ENCODE measurements at regions not wholly inside any gene's neighbourhood (a gene's known extent, or its start where the extent isn't known, plus 50 kb on each side); places are given as distances from the start of the nearest gene placed in this dataset.

DNA sequence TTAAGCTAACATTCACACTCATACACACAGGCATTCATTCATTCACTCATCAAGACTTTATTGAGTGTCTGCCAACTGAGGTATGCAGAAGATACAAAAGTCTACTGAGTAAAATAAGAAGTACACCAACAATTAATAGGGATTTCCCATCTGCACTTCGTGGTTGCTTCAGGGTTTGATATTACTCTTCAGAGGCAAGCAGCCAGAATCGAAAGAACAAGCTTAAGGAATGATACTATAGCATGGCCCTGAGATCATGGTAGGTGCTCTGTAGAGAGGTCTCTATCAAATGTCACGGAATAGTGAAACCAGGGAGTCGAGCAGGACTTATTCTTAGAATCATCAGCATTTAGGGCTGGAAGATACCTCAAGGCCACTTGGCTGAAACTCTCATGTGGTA is 135.4 kb downstream of the NRN1 start:
- H4K20me1 ChIP-seq, result no peaks in the 10 kb centered on the region
- no peaks in the 10 kb centered on the region for H3K27me3 ChIP-seq
- TF ChIP-seq Cebpa-rat (IDR thresholded peaks at IDR 0.05), result no peak
- no peaks in the 10 kb centered on the region for H3K36me3 ChIP-seq
- no peak overlapping the region for H3K9ac ChIP-seq
- H3K4me2 ChIP-seq, result no peak overlapping the region
- no peak overlapping the region for H3K4me3 ChIP-seq
- peaks cover 16% of the 10 kb centered on the region for H3K9me3 ChIP-seq
- peaks cover 20% of the 10 kb centered on the region for H3K4me1 ChIP-seq
- H3K27ac ChIP-seq, result no peak overlapping the region

DNA sequence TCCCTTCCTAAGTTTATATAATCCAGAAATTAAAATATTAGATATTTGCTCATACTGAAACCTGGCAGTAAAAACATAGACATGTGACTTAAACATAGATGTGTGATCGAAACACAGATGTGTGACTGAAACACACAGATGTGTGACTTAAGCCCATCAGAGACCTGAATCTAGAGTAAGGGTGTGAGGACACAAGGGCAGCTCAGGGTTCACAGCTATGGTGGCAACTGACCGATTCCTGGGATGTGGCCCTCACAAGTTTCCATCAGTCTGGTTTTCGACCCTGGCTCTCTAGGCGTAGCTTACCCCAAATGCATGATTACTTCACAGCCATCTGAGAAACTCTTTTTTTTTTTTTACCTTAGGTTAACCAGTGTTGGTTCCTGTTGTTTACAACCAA is 137.0 kb downstream of the NRN1 start:
- Histone ChIP-seq H3K4me3 (no peak overlapping the region), H4K20me1 (no peaks in the 10 kb centered on the region), H3K4me2 (peak overlapping the region; percentile 32), H3K27me3 (no peaks in the 10 kb centered on the region), H3K4me1 (peaks cover 34% of the 10 kb centered on the region), H3K9me3 (peaks cover 17% of the 10 kb centered on the region), H3K36me3 (no peaks in the 10 kb centered on the region), H3K27ac (no peak overlapping the region), H3K9ac (no peak overlapping the region)
- no peak for TF ChIP-seq Cebpa-rat (IDR thresholded peaks at IDR 0.05)

DNA sequence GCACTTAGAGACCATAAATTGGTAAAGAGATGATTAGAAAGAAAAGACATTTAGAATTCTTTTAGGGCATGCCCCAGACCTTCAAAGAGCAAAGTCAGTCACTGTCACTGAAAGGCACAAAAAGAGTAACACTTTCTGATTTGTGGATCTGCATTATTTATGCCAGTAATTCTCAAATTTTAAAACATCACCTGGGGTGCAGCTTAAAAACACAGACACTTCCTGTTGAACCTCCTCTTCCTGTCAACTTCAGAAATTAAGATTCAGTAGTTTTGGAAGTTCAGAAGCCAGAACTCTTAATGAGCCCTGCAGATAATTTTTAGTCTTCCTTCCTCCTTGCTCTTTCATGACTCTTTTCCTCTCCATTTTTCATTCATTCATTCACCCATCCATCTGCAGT is 137.5 kb downstream of the NRN1 start:
- no peak overlapping the region for H3K4me3 ChIP-seq
- peaks cover 21% of the 10 kb centered on the region for H3K9me3 ChIP-seq
- TF ChIP-seq Cebpa-rat (IDR thresholded peaks at IDR 0.05), result no peak
- H3K27ac ChIP-seq, result no peak overlapping the region
- peaks cover 32% of the 10 kb centered on the region for H3K4me1 ChIP-seq
- no peak overlapping the region for H3K9ac ChIP-seq
- H3K27me3 ChIP-seq, result no peaks in the 10 kb centered on the region
- peak overlapping the region; percentile 32 for H3K4me2 ChIP-seq
- H3K36me3 ChIP-seq, result no peaks in the 10 kb centered on the region
- no peaks in the 10 kb centered on the region for H4K20me1 ChIP-seq

DNA sequence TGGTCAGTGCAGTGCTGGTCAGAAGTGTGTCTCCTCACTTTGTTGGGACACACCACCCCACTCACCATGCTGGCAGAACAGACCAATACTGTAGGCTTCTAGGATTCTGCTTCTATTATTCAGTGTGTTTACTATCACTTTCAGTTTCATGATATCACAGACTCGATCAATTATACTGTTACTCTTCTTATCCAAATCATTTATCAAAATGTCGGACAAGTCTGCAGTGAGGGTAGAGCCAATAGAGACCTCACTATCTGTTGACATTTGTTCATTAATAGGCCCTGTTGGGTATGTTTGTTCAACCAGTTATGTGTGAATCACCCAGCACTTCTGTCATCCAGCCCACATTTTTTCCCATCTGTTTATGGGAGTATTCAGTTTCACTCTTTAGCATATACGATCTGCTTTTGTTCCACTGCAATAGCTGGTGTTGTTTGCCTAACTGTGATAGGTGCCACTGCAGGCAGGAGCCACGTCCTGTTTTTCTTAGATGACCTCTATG is 140.1 kb downstream of the NRN1 start:
- no peak overlapping the region for H3K9ac ChIP-seq
- H3K27ac ChIP-seq, result peak overlapping the region; percentile 33; the same call in 1 of the 2 replicates
- no peak for TF ChIP-seq Cebpa-rat (IDR thresholded peaks at IDR 0.05)

DNA sequence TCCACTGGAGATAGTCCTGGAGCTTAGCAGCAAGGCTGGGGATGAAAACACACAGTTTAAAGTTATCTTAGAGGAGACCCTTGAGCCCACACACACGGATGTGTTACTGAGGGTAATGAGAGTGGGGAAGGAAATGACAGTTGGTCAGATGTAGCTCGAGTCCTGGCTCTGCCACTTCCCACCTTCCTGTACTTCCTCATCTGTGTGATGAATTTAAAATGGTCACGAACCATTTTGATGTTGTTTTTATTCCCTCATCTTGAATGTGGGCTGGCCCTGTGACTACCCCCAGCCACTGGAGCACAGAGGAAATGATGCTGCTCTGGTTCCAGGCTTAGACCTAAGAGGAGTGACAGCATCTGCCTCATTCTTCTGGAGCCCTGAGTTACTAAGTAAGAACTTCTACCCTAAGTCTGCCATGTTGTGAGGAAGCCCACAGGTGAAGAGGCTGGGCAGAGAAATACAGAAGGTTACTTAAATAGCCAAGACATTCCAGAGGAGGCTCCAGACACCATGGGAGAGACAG is 141.2 kb downstream of the NRN1 start:
- H3K27ac ChIP-seq, result peak overlapping the region; percentile 50
- H3K4me2 ChIP-seq, result peak overlapping the region; percentile 51
- H3K36me3 ChIP-seq, result no peaks in the 10 kb centered on the region
- H3K9ac ChIP-seq, result no peak overlapping the region
- peaks cover 14% of the 10 kb centered on the region for H3K9me3 ChIP-seq
- H3K27me3 ChIP-seq, result no peaks in the 10 kb centered on the region
- H4K20me1 ChIP-seq, result no peaks in the 10 kb centered on the region
- no peak overlapping the region; the same call in 1 of the 2 replicates for H3K4me3 ChIP-seq
- peaks cover 29% of the 10 kb centered on the region for H3K4me1 ChIP-seq
- no peak for TF ChIP-seq Cebpa-rat (IDR thresholded peaks at IDR 0.05)

More for the DNA sequence above, 140.1 kb downstream of the NRN1 start:
- H3K4me1 ChIP-seq, result peaks cover 29% of the 10 kb centered on the region
- peaks cover 20% of the 10 kb centered on the region for H3K9me3 ChIP-seq
- H3K36me3 ChIP-seq, result no peaks in the 10 kb centered on the region
- peak overlapping the region; percentile 9; the same call in 1 of the 2 replicates for H3K4me3 ChIP-seq
- H3K27me3 ChIP-seq, result no peaks in the 10 kb centered on the region
- H3K4me2 ChIP-seq, result peak overlapping the region; percentile 51
- H4K20me1 ChIP-seq, result no peaks in the 10 kb centered on the region

DNA sequence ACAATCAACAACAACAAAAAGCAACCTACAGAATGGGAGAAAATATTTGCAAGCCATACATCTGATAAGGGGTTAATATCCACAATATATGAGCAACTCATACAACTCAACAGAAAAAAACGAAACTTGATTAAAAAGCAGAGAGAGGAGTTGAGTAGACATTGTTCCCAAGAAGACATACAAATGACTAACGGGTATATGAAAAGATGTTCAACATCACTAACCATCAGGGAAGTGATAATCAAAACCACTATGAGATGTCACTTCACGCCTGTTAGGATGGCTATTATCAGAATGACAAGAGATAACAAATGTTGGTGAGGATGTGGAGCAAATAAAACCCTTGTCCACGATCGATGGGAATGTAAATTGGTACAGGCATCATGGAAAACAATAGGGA is 145.9 kb downstream of the NRN1 start:
- no peak for TF ChIP-seq Cebpa-rat (IDR thresholded peaks at IDR 0.05)
- Histone ChIP-seq H4K20me1 (no peaks in the 10 kb centered on the region), H3K9ac (no peak overlapping the region), H3K27ac (no peak overlapping the region), H3K4me1 (peaks cover 18% of the 10 kb centered on the region), H3K9me3 (peaks cover 18% of the 10 kb centered on the region), H3K27me3 (no peaks in the 10 kb centered on the region), H3K36me3 (no peaks in the 10 kb centered on the region), H3K4me3 (no peak overlapping the region), H3K4me2 (no peak overlapping the region)

DNA sequence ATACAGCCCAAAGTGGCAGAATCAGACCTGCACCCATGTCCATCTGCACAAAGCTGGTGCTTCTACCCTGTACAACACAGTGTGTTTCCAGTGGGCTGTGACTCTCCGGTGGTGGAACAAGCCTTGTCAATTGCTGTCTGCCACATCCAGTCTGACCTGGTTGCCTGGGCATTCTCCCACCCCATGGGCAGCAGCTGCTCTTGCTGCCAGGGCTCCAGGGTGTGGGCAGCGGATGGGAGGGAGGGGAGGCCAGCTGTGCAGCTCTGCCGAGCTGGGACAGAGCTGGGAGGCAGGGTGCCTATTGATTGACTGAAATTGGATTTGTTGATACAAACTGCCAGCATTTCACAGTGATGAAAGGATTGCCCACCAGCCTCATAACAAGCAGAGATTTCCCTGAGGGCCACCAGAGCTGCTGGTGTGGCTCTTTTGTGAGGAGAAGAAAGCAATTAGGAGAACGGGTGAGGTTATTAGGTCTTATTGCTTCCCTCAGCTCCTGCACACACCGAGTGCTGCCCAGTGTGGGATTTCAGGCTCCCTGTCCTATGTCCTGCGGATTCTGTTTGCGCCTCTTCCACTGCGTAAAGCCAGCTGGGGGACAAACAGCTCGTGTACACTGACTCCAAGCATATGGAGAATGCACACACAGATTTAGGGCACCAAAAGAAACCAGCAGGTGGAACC is 150.8 kb downstream of the NRN1 start:
- no peak for TF ChIP-seq Cebpa-rat (IDR thresholded peaks at IDR 0.05)
- peak overlapping the region; percentile 14; the same call in 1 of the 2 replicates for H3K4me2 ChIP-seq

DNA sequence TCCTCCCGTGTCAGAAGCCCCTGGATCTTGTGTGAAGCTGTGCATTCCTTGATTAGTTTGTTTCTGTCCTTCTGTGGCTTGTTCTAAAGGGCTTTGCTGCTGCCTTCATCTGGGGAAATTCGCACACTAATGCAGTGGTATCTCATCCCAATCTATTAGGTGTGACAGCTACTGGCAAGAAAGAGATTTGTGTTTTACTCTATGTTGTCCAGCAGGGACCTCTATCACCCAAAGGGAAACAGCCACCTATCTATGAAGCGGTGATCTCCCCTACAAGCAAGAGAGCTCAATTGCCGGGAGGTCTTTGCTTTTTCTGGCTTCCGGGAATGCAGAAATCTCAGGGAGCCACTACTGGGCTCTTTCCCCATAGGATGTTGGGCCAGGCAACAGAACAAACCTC is 151.8 kb downstream of the NRN1 start:
- no peaks in the 10 kb centered on the region for H3K36me3 ChIP-seq
- H4K20me1 ChIP-seq, result no peaks in the 10 kb centered on the region
- no peak overlapping the region for H3K4me2 ChIP-seq
- no peaks in the 10 kb centered on the region for H3K27me3 ChIP-seq
- no peak overlapping the region for H3K27ac ChIP-seq
- peaks cover 10% of the 10 kb centered on the region for H3K4me1 ChIP-seq
- H3K4me3 ChIP-seq, result no peak overlapping the region
- TF ChIP-seq Cebpa-rat (IDR thresholded peaks at IDR 0.05), result no peak
- no peak overlapping the region for H3K9ac ChIP-seq
- 0 out of 2 replicates have a peak, but pooled peaks cover 13% of the 10 kb centered on the region for H3K9me3 ChIP-seq

More for the DNA sequence above, 150.8 kb downstream of the NRN1 start:
- H3K4me3 ChIP-seq, result no peak overlapping the region
- no peak overlapping the region for H3K9ac ChIP-seq
- H3K36me3 ChIP-seq, result no peaks in the 10 kb centered on the region
- 0 out of 2 replicates have a peak, but pooled peaks cover 13% of the 10 kb centered on the region for H3K9me3 ChIP-seq
- no peaks in the 10 kb centered on the region for H3K27me3 ChIP-seq
- no peaks in the 10 kb centered on the region for H4K20me1 ChIP-seq
- H3K4me1 ChIP-seq, result peaks cover 10% of the 10 kb centered on the region
- no peak overlapping the region for H3K27ac ChIP-seq

DNA sequence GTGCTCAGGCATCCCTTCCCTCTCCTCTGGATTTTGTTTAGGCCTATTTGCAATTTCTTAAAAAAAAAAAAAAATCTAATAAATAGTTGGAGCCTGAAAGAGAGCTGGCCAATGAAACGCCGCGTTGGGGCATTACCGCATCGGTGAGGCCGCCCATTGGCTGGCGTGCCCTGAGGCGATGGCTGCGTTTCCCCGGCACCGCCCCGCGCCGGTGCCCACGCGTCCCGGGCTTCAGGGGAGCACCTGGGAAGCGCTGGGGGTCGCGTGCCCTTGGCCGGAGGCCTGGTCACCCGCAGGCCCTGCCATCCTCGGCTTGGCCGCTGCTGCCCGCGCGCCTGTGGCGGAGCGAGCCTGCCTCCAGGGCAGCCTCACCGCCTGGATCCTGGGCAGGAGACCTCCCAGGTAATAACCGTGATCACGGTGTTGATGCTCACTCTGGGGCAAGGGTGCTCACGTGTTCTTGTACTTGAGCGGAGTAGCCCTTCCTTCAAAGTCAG is 155.4 kb downstream of the NRN1 start:
- no peak for TF ChIP-seq Cebpa-rat (IDR thresholded peaks at IDR 0.05)
- Histone ChIP-seq H3K4me3 (no peak overlapping the region), H3K9me3 (peaks cover 19% of the 10 kb centered on the region), H3K9ac (no peak overlapping the region), H3K27me3 (no peaks in the 10 kb centered on the region), H3K4me1 (peaks cover 14% of the 10 kb centered on the region), H3K27ac (no peak overlapping the region), H3K4me2 (no peak overlapping the region), H3K36me3 (no peaks in the 10 kb centered on the region), H4K20me1 (no peaks in the 10 kb centered on the region)

DNA sequence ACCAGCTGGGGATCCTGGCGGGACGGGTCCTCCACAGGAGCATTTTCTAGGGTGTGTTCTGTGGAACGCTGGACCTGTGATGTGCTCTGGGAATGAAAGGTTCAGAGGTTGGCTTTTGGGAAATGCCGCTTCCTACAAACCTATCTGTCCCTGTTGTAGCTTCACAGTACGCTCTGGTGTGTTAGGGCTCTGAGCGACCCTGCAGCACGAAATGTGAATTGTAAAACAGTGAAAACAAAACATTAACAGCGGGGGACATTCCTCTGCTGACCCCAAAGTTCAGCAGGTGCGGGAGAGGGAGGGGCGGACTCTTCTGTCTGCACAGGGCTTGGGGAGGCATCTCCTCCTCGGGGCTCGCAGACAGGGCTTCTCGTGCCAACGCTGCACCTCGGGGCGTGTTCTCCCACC is 155.9 kb downstream of the NRN1 start:
- no peak overlapping the region for H3K27ac ChIP-seq
- no peak overlapping the region for H3K4me3 ChIP-seq
- no peak overlapping the region for H3K4me2 ChIP-seq
- no peaks in the 10 kb centered on the region for H4K20me1 ChIP-seq
- peaks cover 19% of the 10 kb centered on the region for H3K9me3 ChIP-seq
- H3K36me3 ChIP-seq, result no peaks in the 10 kb centered on the region
- peaks cover 10% of the 10 kb centered on the region for H3K4me1 ChIP-seq
- H3K27me3 ChIP-seq, result no peaks in the 10 kb centered on the region
- no peak for TF ChIP-seq Cebpa-rat (IDR thresholded peaks at IDR 0.05)
- H3K9ac ChIP-seq, result no peak overlapping the region
